NCI-H82 treated with DMSO at 0.1 percent for 48 hours (cell line): ENCODE measurements at regions not wholly inside any gene's neighbourhood (a gene's known extent, or its start where the extent isn't known, plus 50 kb on each side); places are given as distances from the start of the nearest gene placed in this dataset.

ENCODE experiments used
- DNase-seq: peaks from one replicate; lab custom pipeline; 2025; ENCODE audit not compliant: unreplicated experiment; lab: John Stamatoyannopoulos, UW

GRCh38 chr12:90017316-90017715, 308.7 kb upstream of the ATP2B1 start:
- DNase-seq, result no peak

DNA sequence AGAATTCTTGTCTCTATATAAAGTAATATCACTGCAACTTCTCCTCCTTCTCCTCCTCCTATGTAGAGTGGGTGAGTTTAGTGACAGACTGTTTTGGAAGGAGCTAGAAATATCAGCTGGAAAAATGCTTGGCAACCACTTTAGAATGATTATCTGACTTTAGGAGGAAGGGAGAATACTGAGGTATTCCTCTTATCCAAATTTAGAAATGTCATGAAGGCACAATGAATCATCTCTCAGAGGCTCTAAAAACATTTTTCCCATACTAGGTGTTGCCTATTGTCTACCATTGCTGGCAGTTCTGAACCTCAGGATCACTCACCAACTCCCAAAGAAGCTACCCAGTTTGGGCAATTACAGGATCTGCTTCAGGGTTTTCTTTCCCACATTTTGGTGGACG, 306.6 kb upstream of the ATP2B1 start:
- no peak for DNase-seq

- DNase-seq, result peak; percentile 19
Observed at GRCh38 chr12:90013409-90013808, 304.8 kb upstream of the ATP2B1 start.

GRCh38 chr12:90010089-90010488, 301.5 kb upstream of the ATP2B1 start:
- DNase-seq, result no peak

GRCh38 chr12:90008277-90008676, 299.6 kb upstream of the ATP2B1 start:
- DNase-seq, result no peak

GRCh38 chr12:90004319-90005074, 295.9 kb upstream of the ATP2B1 start:
- DNase-seq, result no peak

DNA sequence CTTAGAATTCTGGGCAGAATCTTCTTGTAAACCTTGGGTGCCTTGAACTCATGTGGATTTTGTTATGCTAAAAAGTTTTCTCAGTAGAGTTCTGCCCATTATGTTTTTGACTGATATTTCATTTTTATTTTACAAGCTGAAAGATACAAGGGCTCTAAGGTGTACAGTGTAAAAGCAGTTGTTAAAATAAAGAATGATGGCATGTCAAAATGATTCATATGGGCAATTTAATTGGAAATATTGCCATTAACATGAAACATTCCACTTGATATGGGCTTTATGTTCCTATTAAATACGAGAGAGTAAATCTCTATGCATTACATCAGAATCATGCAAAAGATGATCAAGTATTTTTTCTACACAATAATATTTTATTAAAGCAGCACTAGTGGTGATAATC, 295.1 kb upstream of the ATP2B1 start:
- no peak for DNase-seq

- no peak for DNase-seq
Observed at GRCh38 chr12:90000721-90001120, 292.1 kb upstream of the ATP2B1 start.

- no peak for DNase-seq
Observed at GRCh38 chr12:89999699-90000505, 291.3 kb upstream of the ATP2B1 start.

- no peak for DNase-seq
Observed at GRCh38 chr12:89995870-89996269, 287.2 kb upstream of the ATP2B1 start.

GRCh38 chr12:89994911-89995310, 286.3 kb upstream of the ATP2B1 start:
- no peak for DNase-seq

DNA sequence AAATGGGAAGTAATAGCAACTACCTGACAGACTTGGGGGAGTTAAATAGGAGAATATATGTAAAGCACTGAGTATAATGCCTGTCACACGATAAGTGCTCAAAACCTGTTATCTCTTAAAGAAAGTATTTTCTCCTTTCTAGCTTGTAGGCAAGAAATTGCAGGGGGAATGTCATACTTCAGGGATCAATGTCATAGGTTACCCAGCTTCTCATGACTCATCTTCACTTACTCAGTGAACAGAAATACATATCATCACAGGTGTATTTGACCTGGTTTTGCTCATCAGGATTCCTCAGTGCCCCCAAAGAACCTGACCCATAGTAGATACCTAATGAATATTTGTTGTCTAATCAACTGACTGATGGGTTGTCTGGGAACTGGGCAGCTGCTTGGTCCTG, 285.0 kb upstream of the ATP2B1 start:
- no peak for DNase-seq

DNA sequence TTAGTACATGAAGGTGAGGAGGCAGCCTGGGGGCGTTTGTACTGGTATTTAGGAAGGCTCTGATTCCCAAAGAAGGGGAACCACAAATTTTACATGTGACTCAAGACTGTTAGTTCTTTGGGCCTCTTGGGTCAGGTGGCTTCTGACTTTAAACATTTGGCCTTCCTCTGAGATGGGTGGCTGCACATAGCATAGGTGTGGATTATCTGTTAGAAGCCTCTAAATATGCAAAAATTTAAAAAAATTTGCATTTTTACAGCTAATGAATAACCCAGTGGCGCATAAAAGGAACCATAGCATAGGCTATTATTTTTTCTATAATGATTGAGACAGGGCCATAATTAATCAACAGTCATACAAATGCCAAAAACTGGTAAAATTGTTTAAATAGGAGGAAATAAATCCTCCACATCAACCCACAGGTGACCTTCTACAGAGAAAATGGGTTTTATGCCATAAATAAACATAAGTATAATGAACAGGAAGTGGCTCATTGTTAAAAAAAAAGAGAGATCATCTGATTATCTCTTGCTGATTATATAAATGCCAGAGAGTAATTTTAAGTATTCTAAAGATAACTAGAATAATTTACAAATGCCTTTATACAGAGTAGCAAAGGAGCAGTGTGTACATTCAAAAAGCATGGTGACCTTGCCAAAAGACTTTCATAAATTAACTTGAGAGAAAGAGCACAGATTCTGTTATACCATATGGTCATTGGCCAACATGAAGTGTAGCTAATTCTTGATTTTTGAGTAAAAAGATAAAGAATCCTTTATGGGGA, 284.2 kb upstream of the ATP2B1 start:
- no peak for DNase-seq

- DNase-seq, result no peak
Observed at GRCh38 chr12:89991807-89992590, 283.4 kb upstream of the ATP2B1 start.

GRCh38 chr12:89988188-89988915, 279.7 kb upstream of the ATP2B1 start:
- peak; percentile 71 for DNase-seq

GRCh38 chr12:89985935-89986334, 277.3 kb upstream of the ATP2B1 start:
- no peak for DNase-seq

DNA sequence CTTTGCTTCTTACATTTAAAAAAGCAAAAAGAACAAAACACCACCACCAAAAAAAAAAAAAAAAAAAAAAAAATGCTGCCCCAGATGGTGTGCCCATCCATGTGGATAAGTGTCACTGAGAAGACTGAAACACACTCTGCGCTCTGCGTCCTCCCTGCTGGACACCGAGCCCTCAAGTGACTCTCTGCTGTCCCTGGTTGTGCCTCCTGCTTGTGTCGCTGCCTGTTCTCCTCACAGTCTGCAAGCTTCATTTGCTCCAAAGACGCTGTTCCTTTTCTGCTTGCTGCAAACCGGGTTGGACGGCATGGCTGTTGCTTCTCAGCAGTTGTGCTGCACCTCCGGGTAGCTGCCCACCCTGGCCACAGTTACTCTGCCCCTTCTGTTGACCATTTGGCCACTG, 276.2 kb upstream of the ATP2B1 start:
- no peak for DNase-seq

GRCh38 chr12:89983622-89984021, 275.0 kb upstream of the ATP2B1 start:
- no peak for DNase-seq

GRCh38 chr12:89980236-89980635, 271.6 kb upstream of the ATP2B1 start:
- DNase-seq, result no peak

GRCh38 chr12:89977405-89978085, 268.9 kb upstream of the ATP2B1 start:
- DNase-seq, result peak; percentile 27
